BLaER1 treated with 17β-estradiol and CSF1 and Interleukin-3, amounts not matched to agents 10 nM and 100 nM (cell line): ENCODE measurements at regions not wholly inside any gene's neighbourhood (a gene's known extent, or its start where the extent isn't known, plus 50 kb on each side); places are given as distances from the start of the nearest gene placed in this dataset.

Experiments
- H3K27ac ChIP-seq, 11 experiments: shearing (Covaris generic); formaldehyde crosslinking; 2 replicates each; pipeline ENCODE4 v1.8.1; 2022
- H3K27me3 ChIP-seq, 11 experiments: shearing (Covaris generic); formaldehyde crosslinking; 2 replicates each; pipeline ENCODE4 v1.8.1; 2022
- H3K36me3 ChIP-seq, 11 experiments: shearing (Covaris generic); formaldehyde crosslinking; 2 replicates each; pipeline ENCODE4 v1.8.1; 2022
- H3K4me1 ChIP-seq, 10 experiments: shearing (Covaris generic); formaldehyde crosslinking; 2 replicates each; pipeline ENCODE4 v1.8.1; 2022
- H3K4me2 ChIP-seq, 11 experiments: shearing (Covaris generic); formaldehyde crosslinking; 2 replicates each; pipeline ENCODE4 v1.8.1; 2022
- H3K4me3 ChIP-seq, 10 experiments: shearing (Covaris generic); formaldehyde crosslinking; 2 replicates each; pipeline ENCODE4 v1.8.1; 2022
- H3K9ac ChIP-seq, 11 experiments: shearing (Covaris generic); formaldehyde crosslinking; 2 replicates each; pipeline ENCODE4 v1.8.1; 2022
- H3K9me3 ChIP-seq, 11 experiments: shearing (Covaris generic); formaldehyde crosslinking; replicated peaks in 1 of 11; 2 replicates each; pipeline ENCODE4 v1.8.1; 2022
- H4K20me1 ChIP-seq, 11 experiments: shearing (Covaris generic); formaldehyde crosslinking; 2 replicates each; pipeline ENCODE4 v1.8.1; 2022
- Cebpa-rat ChIP-seq, 11 experiments: shearing (Covaris generic); IDR thresholded peaks; 2 replicates each; pipeline ENCODE4 v1.8.1; 2022

DNA sequence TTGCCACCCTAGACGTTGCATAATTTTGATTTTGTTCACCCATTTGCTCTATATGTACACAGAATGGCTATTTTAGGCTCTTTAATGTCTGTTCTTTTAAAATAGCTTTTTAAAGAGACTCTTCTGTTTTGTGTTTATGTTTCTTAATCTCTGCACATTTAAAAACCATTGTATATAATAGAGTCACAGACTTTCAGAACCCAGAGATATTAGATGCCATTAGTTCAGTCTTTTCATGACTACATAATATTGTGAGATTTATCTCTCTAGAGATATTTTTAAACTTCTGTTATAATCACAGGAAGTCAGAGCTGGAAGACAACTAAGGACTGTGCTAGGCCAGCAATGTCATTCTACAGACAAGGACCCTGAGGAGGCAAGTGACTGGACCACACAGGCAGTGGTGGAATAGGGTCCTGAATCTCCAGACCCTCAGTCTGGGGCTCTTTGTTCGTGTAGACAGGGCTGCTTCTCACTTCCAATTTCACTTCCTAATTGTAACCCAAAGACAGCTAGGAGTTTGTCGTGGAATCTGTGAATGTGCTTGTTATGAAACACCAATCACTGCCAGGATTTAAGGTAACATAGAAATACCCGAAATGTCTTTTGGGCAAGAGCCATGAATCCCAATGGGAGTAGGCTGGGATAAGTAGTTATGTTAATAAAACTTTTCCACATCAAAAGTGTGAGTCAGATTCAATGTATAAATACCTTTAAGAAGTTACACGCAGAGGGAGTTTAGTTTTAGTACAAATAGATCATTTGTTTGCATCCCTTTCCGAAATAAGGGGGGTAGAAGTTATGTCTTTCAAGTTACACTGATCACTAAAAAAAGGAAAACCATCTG, 165.2 kb upstream of the ROPN1 start:
- Histone ChIP-seq H3K4me3 (no peak overlapping the region), H3K4me2 (peak overlapping the region in 9 of 11 experiments; percentile 1 to 50 (median 20); a peak in 12 of 22 replicates), H3K27ac (no peak overlapping the region), H3K27me3 (no peaks in the 10 kb centered on the region), H3K9ac (no peak overlapping the region), H3K36me3 (no peaks in the 10 kb centered on the region), H4K20me1 (no peaks in the 10 kb centered on the region), H3K9me3 (peaks cover 0 to 9% (median 5%) of the 10 kb centered on the region in 11 experiments; a peak in 5 of 22 replicates), H3K4me1 (peaks cover 8 to 13% (median 10%) of the 10 kb centered on the region in 10 experiments; a peak in 13 of 20 replicates)
- TF ChIP-seq Cebpa-rat (IDR thresholded peaks at IDR 0.05) = no peak

DNA sequence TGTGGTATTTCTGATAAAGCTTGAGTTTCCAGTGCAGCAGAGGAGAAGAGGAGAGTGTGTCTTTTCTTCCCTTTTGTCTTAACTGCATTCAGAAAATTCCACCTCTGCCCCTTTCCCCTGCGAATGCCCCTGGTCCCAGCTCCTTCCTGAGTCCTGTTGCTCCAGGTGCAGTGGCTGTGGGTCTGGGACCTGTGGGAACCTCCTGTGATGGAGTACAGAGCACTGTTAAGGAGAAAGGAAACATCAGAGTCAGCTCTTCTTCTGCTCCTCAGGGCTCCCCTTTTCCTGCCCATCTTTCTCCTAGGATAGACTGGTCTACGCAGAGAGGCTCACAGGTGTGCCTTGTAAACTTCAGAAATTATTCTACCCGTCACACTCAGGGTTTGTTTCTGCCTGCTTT, 165.8 kb upstream of the ROPN1 start:
- Histone ChIP-seq H3K27me3 (no peaks in the 10 kb centered on the region), H3K4me2 (peak overlapping the region in 1 of 11 experiments; percentile 20; a peak in 2 of 22 replicates), H3K27ac (no peak overlapping the region), H3K9me3 (peaks cover 0 to 9% (median 5%) of the 10 kb centered on the region in 11 experiments; a peak in 5 of 22 replicates), H3K4me3 (no peak overlapping the region), H3K36me3 (no peaks in the 10 kb centered on the region), H4K20me1 (no peaks in the 10 kb centered on the region), H3K4me1 (peaks cover 8 to 13% (median 10%) of the 10 kb centered on the region in 10 experiments; a peak in 13 of 20 replicates), H3K9ac (no peak overlapping the region)
- no peak for TF ChIP-seq Cebpa-rat (IDR thresholded peaks at IDR 0.05)

DNA sequence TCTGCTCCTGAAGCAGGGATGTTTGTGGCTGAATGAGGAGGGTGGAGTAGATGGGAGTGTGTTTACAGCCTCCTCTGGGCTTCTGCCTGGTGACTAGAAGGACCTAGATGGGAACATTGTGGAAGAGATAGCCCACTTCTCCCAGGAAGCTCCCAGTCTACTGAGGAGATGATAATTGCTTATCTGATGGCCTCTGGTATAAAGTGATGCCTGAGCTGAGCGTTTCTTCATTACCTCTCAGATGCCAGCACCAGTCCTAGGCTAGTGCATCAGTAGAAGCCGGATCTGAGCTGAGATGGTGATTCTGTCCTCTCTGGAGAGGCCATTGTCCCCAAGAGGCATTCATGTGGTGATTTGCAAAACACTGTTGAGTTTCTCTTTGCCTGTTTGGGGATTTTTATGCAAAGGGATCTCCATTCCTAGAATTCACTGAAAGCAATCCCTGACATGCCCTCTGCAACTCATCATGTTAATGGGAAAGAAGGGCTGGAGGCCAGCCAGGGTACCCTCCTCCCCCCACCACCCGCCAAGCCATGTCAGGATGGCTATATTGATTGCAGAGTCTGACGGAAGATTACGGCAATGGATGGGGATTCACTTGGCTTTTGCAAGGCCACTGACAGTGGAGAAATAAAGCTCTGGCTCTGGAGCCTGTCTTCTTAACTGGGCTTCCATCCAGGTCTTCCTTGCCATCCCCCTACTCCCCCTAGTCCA, 166.4 kb upstream of the ROPN1 start:
- H3K27me3 ChIP-seq = no peaks in the 10 kb centered on the region
- no peak overlapping the region for H3K4me2 ChIP-seq
- H3K4me1 ChIP-seq = peaks cover 8 to 13% (median 10%) of the 10 kb centered on the region in 10 experiments; a peak in 13 of 20 replicates
- no peak for TF ChIP-seq Cebpa-rat (IDR thresholded peaks at IDR 0.05)
- peaks cover 0 to 9% (median 5%) of the 10 kb centered on the region in 11 experiments; a peak in 5 of 22 replicates for H3K9me3 ChIP-seq
- H3K36me3 ChIP-seq = no peaks in the 10 kb centered on the region
- H4K20me1 ChIP-seq = no peaks in the 10 kb centered on the region
- H3K4me3 ChIP-seq = no peak overlapping the region
- no peak overlapping the region for H3K9ac ChIP-seq
- H3K27ac ChIP-seq = no peak overlapping the region

DNA sequence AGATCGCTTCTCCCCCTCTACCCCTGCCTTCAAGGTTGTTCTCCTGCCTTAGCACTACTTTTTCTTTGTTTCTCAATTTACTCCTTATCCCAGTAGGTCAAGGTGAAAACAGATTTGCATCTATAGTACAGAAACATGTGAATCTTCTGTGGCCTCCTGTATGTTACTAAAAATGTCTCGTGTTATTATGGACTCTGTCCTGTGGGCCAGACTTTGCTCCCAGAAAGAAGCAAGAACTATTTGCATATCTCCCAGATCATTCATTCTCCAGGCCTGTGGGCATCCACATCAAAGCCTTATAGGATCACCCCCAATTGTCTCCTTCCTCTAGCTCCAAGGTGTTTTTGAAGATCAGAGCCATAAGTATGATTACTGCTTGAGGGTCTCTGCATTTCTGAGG, 169.5 kb upstream of the ROPN1 start:
- TF ChIP-seq Cebpa-rat (IDR thresholded peaks at IDR 0.05) = no peak
- Histone ChIP-seq H3K4me3 (no peak overlapping the region), H3K4me1 (peaks cover 8 to 12% (median 9%) of the 10 kb centered on the region in 10 experiments; a peak in 13 of 20 replicates), H3K9me3 (no peaks in the 10 kb centered on the region), H3K9ac (no peak overlapping the region), H3K36me3 (no peaks in the 10 kb centered on the region), H3K4me2 (no peak overlapping the region), H3K27me3 (no peaks in the 10 kb centered on the region), H3K27ac (no peak overlapping the region), H4K20me1 (no peaks in the 10 kb centered on the region)

- no peak overlapping the region for H3K27ac ChIP-seq
- H3K27me3 ChIP-seq = no peaks in the 10 kb centered on the region
- no peak for TF ChIP-seq Cebpa-rat (IDR thresholded peaks at IDR 0.05)
These were observed 171.8 kb upstream of the ROPN1 start for GRCh38 chr3:124163689-124164088.

GRCh38 chr3:124168271-124168670, 176.3 kb upstream of the ROPN1 start:
- Histone ChIP-seq H3K9ac (no peak overlapping the region), H3K9me3 (no peaks in the 10 kb centered on the region), H3K36me3 (no peaks in the 10 kb centered on the region), H3K4me3 (no peak overlapping the region), H3K27me3 (no peaks in the 10 kb centered on the region), H3K27ac (no peak overlapping the region), H4K20me1 (no peaks in the 10 kb centered on the region), H3K4me2 (no peak overlapping the region), H3K4me1 (no peaks in the 10 kb centered on the region)
- no peak for TF ChIP-seq Cebpa-rat (IDR thresholded peaks at IDR 0.05)

More at GRCh38 chr3:124163689-124164088, 171.8 kb upstream of the ROPN1 start:
- Histone ChIP-seq H4K20me1 (no peaks in the 10 kb centered on the region), H3K4me2 (no peak overlapping the region), H3K9me3 (no peaks in the 10 kb centered on the region), H3K9ac (no peak overlapping the region), H3K36me3 (no peaks in the 10 kb centered on the region), H3K4me3 (no peak overlapping the region), H3K4me1 (no peaks in the 10 kb centered on the region)

DNA sequence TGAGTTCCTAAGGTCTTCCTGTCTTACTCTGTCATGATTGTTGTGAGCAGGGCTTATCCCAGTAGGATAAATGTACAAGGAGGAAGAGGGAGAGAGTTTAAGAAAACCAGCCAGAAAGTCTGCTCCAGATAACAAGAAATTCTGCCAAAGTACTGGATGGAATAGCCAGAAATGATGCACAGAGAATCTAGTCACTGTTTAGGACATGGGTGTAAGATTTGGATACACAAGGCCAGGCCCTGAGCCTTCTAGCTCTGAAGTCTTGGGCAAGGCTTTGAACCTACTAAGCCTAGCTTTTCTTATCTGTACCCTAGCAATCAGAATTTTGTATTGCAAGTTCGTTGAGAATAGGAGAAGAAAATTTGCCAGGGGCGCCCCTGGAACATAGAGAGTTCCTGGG, 180.4 kb upstream of the ROPN1 start:
- no peaks in the 10 kb centered on the region for H3K4me1 ChIP-seq
- no peak overlapping the region for H3K9ac ChIP-seq
- no peak overlapping the region for H3K4me3 ChIP-seq
- no peaks in the 10 kb centered on the region for H3K36me3 ChIP-seq
- H3K4me2 ChIP-seq = no peak overlapping the region
- H3K9me3 ChIP-seq = no peaks in the 10 kb centered on the region
- TF ChIP-seq Cebpa-rat (IDR thresholded peaks at IDR 0.05) = no peak
- no peak overlapping the region for H3K27ac ChIP-seq
- no peaks in the 10 kb centered on the region for H3K27me3 ChIP-seq
- no peaks in the 10 kb centered on the region for H4K20me1 ChIP-seq

DNA sequence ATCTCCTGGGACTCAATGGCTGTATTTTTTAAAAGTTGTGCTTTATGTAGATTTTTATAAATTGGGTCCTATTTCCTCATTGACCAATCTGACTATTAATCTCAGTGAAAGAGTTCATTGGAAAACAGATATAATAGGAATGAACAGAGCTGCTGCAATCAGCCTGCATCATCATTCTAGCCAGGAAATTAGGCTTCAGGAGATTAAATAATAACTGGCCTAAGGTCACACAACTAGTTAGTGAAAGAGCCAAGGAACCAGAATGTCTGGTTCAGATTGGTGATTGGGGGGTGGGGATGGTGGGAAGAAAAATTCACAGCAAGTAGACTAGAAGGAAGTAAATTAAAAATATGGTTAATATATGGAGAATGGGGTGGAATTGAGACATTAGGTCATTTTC, 180.9 kb upstream of the ROPN1 start:
- Histone ChIP-seq H3K9me3 (no peaks in the 10 kb centered on the region), H3K36me3 (no peaks in the 10 kb centered on the region), H3K4me2 (no peak overlapping the region), H3K27me3 (no peaks in the 10 kb centered on the region), H3K27ac (no peak overlapping the region), H4K20me1 (no peaks in the 10 kb centered on the region), H3K9ac (no peak overlapping the region), H3K4me1 (no peaks in the 10 kb centered on the region), H3K4me3 (no peak overlapping the region)
- no peak for TF ChIP-seq Cebpa-rat (IDR thresholded peaks at IDR 0.05)

DNA sequence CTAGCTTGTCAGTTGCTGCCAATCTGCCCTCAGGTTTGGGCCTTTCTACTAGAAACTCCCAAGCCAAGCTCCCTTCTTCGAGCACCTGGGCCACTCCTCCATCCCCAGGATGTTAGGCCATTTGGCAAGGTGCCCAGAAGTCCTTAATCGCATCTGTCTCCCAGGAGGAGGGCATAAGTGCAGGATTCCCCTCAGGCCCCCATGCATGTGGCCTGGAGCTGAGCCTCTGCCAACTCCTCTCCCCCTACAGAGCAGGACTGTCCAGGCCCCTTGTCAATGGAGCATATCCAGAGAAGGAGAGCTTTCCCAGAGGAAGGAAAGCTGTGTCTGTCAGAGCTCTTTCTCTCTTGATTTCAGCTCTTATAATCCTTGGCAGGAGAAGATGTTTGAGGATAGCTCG, 182.6 kb upstream of the ROPN1 start:
- no peaks in the 10 kb centered on the region for H3K27me3 ChIP-seq
- H3K27ac ChIP-seq = no peak overlapping the region
- no peak for TF ChIP-seq Cebpa-rat (IDR thresholded peaks at IDR 0.05)
- H3K9ac ChIP-seq = no peak overlapping the region
- no peaks in the 10 kb centered on the region for H3K4me1 ChIP-seq
- H3K9me3 ChIP-seq = no peaks in the 10 kb centered on the region
- H3K36me3 ChIP-seq = no peaks in the 10 kb centered on the region
- no peak overlapping the region for H3K4me2 ChIP-seq
- no peak overlapping the region for H3K4me3 ChIP-seq
- no peaks in the 10 kb centered on the region for H4K20me1 ChIP-seq
